ENCODE measurements at regions not wholly inside any gene's neighbourhood (a gene's known extent, or its start where the extent isn't known, plus 50 kb on each side); places are given as distances from the start of the nearest gene placed in this dataset.

- H3K4me1 Mint-ChIP-seq: no peaks in the 10 kb centered on the region
- H3K27ac Mint-ChIP-seq: no peak overlapping the region
- Histone ChIP-seq H4K20me1 (ENCODE audit: low read depth) (no peaks in the 10 kb centered on the region), H3K79me2 (ENCODE audit: low read depth) (no peaks in the 10 kb centered on the region), H3K9me3 (ENCODE audit: low read depth) (no peaks in the 10 kb centered on the region), H3K4me2 (no peak overlapping the region), H3K27ac (no peak overlapping the region), H3K36me3 (no peaks in the 10 kb centered on the region), H2AFZ (replicated peaks) (no peak overlapping the region), H3K9ac (no peak overlapping the region), H3K4me3 (no peak overlapping the region), H3F3A (ENCODE audit: low read depth) (no peaks in the 10 kb centered on the region), H3K27me3 (no peaks in the 10 kb centered on the region), H3K4me1 (no peaks in the 10 kb centered on the region)
- no peak for TF ChIP-seq EZH2phosphoT487 (IDR thresholded peaks at IDR 0.05)
- TF ChIP-seq CTCF (IDR thresholded peaks at IDR 0.05): no peak
- no peak for TF ChIP-seq EZH2 (IDR thresholded peaks at IDR 0.05)
- H3K27me3 Mint-ChIP-seq (ENCODE audit: insufficient read depth, low read depth): peaks cover 7% of the 10 kb centered on the region
- no peak overlapping the region for H3K4me3 Mint-ChIP-seq
- no peak for DNase-seq (ENCODE audit: low spot score)
- H3K9me3 Mint-ChIP-seq: no peaks in the 10 kb centered on the region
- no peaks in the 10 kb centered on the region for H3K36me3 Mint-ChIP-seq
Measured at GRCh38 chr7:54956865-54957264, 62.0 kb upstream of the EGFR start.

GRCh38 chr7:54960517-54960916 is 58.3 kb upstream of the EGFR start:
- Histone ChIP-seq H3K79me2 (ENCODE audit: low read depth) (no peaks in the 10 kb centered on the region), H3K36me3 (no peaks in the 10 kb centered on the region), H3K4me1 (no peaks in the 10 kb centered on the region), H3K4me3 (no peak overlapping the region), H3F3A (ENCODE audit: low read depth) (no peaks in the 10 kb centered on the region), H3K27ac (no peak overlapping the region), H4K20me1 (ENCODE audit: low read depth) (no peaks in the 10 kb centered on the region), H3K27me3 (no peaks in the 10 kb centered on the region), H3K4me2 (no peak overlapping the region), H3K9ac (no peak overlapping the region), H2AFZ (replicated peaks) (no peak overlapping the region), H3K9me3 (ENCODE audit: low read depth) (no peaks in the 10 kb centered on the region)
- Mint-ChIP-seq H3K27me3 (ENCODE audit: insufficient read depth, low read depth) (peaks cover 7% of the 10 kb centered on the region), H3K4me1 (no peaks in the 10 kb centered on the region), H3K27ac (no peak overlapping the region), H3K9me3 (no peaks in the 10 kb centered on the region), H3K4me3 (no peak overlapping the region), H3K36me3 (no peaks in the 10 kb centered on the region)
- DNase-seq (ENCODE audit: low spot score): no peak
- TF ChIP-seq CTCF (IDR thresholded peaks at IDR 0.05): no peak
- no peak for TF ChIP-seq EZH2phosphoT487 (IDR thresholded peaks at IDR 0.05)

GRCh38 chr7:54961391-54961790 is 57.4 kb upstream of the EGFR start:
- Histone ChIP-seq H3F3A (ENCODE audit: low read depth) (no peaks in the 10 kb centered on the region), H2AFZ (replicated peaks) (no peak overlapping the region), H4K20me1 (ENCODE audit: low read depth) (no peaks in the 10 kb centered on the region), H3K9me3 (ENCODE audit: low read depth) (no peaks in the 10 kb centered on the region), H3K9ac (no peak overlapping the region), H3K4me3 (no peak overlapping the region), H3K27me3 (no peaks in the 10 kb centered on the region), H3K36me3 (no peaks in the 10 kb centered on the region), H3K27ac (no peak overlapping the region), H3K4me1 (no peaks in the 10 kb centered on the region), H3K79me2 (ENCODE audit: low read depth) (no peaks in the 10 kb centered on the region), H3K4me2 (no peak overlapping the region)
- H3K27ac Mint-ChIP-seq: no peak overlapping the region
- peaks cover 4% of the 10 kb centered on the region for H3K27me3 Mint-ChIP-seq (ENCODE audit: insufficient read depth, low read depth)
- TF ChIP-seq CTCF (IDR thresholded peaks at IDR 0.05) (no peak), EZH2 (IDR thresholded peaks at IDR 0.05) (no peak), EZH2phosphoT487 (IDR thresholded peaks at IDR 0.05) (no peak)
- no peak overlapping the region for H3K4me3 Mint-ChIP-seq
- no peaks in the 10 kb centered on the region for H3K9me3 Mint-ChIP-seq
- no peaks in the 10 kb centered on the region for H3K36me3 Mint-ChIP-seq
- H3K4me1 Mint-ChIP-seq: no peaks in the 10 kb centered on the region
- DNase-seq (ENCODE audit: low spot score): no peak

GRCh38 chr7:54963155-54963554 is 55.7 kb upstream of the EGFR start:
- no peaks in the 10 kb centered on the region for H3K36me3 ChIP-seq
- no peak overlapping the region for H3K27ac ChIP-seq

More at GRCh38 chr7:54963155-54963554, 55.7 kb upstream of the EGFR start:
- Mint-ChIP-seq H3K9me3 (no peaks in the 10 kb centered on the region), H3K4me3 (no peak overlapping the region), H3K36me3 (no peaks in the 10 kb centered on the region), H3K27ac (no peak overlapping the region), H3K4me1 (no peaks in the 10 kb centered on the region), H3K27me3 (ENCODE audit: insufficient read depth, low read depth) (peaks cover 4% of the 10 kb centered on the region)
- Histone ChIP-seq H3K27me3 (no peaks in the 10 kb centered on the region), H3K4me3 (no peak overlapping the region), H3K9me3 (ENCODE audit: low read depth) (no peaks in the 10 kb centered on the region), H4K20me1 (ENCODE audit: low read depth) (no peaks in the 10 kb centered on the region), H3K9ac (no peak overlapping the region), H3K4me2 (no peak overlapping the region), H3F3A (ENCODE audit: low read depth) (no peaks in the 10 kb centered on the region), H3K79me2 (ENCODE audit: low read depth) (no peaks in the 10 kb centered on the region), H2AFZ (replicated peaks) (no peak overlapping the region), H3K4me1 (no peaks in the 10 kb centered on the region)
- no peak for DNase-seq (ENCODE audit: low spot score)
- TF ChIP-seq EZH2 (IDR thresholded peaks at IDR 0.05) (no peak), EZH2phosphoT487 (IDR thresholded peaks at IDR 0.05) (no peak), CTCF (IDR thresholded peaks at IDR 0.05) (no peak)

All from neural progenitor cell (in vitro differentiated cells).